ENCODE measurements at regions not wholly inside any gene's neighbourhood (a gene's known extent, or its start where the extent isn't known, plus 50 kb on each side); places are given as distances from the start of the nearest gene placed in this dataset.

DNA sequence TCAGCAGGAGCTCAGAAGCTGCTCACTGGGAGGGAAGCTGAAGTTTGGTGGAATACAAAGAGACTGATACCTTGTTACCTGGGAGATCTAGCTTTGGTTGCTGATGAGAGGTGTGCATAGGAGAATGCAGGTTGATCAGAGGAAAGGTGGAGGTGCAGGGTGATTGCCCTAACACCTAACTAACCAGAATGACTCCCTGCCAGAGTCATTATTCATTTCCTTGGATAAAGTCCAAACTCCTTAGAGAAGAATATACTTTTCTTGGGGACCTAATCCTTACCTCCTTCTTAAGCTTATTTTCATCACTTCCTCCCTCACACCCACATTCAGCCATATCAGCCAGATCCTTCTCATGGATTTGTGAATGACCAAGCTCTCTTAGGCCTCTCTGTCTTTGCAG lies 814.2 kb upstream of the TENM4 start:
- DNase-seq (ENCODE audit: low spot score): no peak

DNA sequence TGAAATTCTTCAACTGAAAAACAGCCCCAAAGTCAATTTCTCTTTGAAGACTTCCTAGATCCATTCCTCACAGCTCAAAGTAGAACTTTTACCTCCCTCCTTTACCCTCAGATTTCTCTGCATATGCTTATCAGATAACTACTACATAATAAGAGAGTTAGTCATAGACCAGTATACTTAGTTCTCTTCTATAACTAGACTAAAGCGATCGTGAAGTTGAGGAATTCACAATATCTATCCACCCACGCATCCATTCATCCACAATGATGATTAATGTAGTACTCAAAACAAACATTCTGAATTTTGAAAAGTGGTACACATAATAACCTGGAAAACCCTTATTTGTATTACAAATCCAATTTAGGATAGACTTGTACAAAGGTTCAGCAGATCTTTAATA lies 800.9 kb upstream of the TENM4 start:
- no peak for DNase-seq (ENCODE audit: low spot score)

DNA sequence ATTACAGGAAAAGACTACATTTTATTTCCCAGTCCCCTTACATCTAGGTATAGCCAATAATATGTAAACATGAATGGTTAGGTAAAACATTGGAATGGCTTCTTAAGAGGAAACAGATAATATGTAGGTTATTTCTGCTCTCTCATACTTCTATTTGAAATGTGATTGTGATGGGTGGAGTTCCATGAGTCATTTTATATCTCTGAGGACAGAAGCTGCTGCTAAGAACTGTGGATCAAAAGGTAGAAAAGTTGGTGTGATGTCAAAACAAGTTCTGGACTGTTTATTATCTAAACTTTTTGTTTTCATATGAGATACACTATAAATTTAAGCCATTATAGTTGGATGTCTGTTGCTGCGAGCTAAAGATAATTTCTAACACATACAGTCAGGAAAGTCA lies 799.4 kb upstream of the TENM4 start:
- no peak for DNase-seq (ENCODE audit: low spot score)

DNA sequence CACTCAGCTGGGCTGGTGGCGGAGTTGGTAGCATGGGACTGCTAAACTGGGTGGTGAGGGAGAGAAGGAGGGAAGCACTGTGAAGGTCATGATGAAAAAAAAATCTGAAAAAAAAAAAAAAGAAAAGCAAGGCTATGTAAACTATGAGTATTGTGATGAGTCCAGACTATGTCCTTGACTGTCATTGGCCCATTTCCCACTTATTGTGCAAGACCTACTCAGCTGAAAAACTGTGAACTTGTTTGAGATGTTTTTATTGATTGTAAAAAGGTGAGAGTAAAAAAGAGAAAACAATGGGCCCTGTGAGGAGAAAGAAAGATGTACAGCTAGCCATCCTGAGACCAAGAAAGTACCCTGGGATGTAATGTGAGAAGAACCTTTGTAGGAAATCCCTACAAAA lies 798.4 kb upstream of the TENM4 start:
- no peak for DNase-seq (ENCODE audit: low spot score)

DNA sequence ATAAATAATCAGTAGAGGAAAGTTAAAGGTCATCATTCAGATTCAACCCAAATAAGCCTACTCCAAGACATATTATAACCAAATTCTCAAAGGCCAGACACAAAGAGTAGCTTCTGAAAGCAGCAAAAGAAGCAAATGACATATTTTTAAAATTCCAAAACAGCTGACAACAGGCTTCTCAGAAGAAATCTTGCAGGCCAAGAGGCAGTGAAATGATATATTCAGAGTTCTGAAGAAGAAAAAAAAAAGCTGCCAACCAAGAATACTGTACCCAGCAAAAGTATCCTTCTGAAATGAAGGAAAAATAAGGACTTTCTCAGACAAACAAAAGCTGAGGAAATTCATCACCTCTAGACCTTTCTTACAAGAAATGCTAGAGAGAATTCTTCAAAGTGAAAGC lies 787.1 kb upstream of the TENM4 start:
- DNase-seq (ENCODE audit: low spot score): no peak

DNA sequence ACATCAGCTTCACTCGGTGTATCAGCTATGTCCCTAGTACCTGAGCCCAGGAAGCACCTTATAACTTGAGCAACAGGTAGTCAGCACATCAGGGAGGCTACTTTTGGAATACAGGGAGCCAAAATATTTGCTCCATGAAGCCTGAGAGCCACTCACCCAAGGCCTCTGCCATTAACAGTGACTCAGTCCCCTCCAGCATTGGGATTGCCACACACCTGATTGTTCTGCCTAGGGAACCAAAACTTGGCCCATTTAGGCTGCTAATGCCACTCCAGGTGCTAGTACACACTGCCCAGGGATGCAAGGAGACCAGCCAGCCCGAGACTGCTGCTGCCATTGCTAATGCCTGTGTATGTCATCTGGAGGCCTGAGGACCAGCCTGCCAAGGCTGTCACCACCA lies 773.6 kb upstream of the TENM4 start:
- DNase-seq (ENCODE audit: low spot score): no peak

DNA sequence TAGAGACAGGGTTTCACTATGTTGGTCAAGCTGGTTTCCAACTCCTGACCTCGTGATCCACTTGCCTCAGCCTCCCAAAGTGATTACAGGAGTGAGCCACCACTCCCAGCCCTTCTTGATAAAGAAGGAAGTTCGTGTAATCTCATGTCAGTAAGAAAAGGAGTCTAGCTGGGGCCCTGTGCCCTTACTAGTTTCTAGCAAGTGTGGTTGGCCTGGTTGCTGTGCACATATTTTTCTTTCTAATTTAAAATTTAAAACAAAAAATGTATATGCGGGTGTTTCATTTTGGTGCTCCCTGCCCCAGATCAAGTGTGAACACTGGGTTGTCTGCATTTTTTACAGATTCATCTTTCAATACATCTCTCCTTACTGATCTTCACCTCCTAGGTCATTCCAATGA lies 770.8 kb upstream of the TENM4 start:
- DNase-seq (ENCODE audit: low spot score): no peak

DNA sequence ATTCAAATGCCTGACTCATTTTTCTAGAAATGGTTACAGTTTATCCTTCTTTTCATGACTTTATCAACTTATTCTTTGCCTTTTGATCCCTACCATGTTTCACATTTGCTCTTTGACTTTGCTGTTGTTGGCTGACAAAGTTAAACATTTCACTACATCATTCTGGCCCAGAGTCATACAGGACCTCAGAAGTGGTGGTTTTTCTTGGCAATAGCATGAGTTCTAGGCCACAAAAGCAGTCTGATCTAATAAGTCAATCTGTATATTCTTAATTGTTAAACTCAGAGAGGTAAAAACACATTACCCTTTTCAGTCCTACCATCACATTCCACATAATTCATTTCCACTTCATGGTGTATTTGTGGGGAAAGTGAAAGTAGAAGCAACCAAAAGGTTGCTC lies 763.2 kb upstream of the TENM4 start:
- DNase-seq (ENCODE audit: low spot score): no peak

DNA sequence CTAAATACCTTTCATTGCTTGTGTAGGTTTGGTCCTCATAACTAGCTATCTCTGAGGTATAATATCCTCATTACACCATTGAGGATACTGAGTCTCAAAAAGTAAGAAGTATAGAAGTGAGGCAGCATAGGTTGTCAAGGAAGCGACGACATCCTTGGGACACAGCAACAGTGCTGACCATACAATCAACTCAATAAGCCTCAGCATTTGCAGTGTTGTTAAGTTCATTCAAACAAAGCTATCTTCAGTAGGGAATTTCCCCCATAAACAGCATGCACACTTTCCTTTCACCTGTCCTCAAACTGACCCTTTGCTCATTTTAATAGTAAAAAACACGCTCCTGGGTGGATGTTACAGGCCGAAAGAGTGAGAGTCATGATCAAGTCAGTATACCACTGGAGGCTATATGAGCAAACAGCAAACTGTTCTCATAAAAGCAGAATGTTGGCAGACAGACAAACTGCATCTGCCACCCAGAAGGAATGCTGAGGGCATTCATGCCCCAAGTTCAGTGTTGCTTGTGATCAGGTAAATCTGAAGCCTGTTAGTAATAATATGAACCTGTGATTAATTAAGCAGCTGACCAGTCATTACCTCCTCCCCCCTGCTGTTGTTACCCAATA lies 756.2 kb upstream of the TENM4 start:
- DNase-seq (ENCODE audit: low spot score): no peak

DNA sequence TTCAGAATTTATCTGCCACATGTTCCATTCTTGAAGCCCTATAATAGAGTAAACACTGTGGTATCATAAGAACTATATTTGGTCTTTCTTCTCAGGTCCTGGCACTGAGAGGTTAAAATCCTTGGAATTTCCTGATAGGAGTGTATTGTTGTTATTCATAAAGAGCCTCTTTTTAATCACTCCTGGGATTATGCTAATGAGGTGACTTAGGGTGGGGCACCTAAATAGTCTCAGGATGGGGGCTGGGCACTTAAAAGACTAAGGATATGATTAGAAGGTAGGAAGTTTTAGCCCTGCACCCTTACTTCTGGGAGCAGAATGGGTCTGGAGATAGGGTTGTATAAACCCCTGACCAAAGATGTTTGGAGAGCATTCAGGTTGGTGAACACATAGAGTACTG lies 755.2 kb upstream of the TENM4 start:
- no peak for DNase-seq (ENCODE audit: low spot score)

DNA sequence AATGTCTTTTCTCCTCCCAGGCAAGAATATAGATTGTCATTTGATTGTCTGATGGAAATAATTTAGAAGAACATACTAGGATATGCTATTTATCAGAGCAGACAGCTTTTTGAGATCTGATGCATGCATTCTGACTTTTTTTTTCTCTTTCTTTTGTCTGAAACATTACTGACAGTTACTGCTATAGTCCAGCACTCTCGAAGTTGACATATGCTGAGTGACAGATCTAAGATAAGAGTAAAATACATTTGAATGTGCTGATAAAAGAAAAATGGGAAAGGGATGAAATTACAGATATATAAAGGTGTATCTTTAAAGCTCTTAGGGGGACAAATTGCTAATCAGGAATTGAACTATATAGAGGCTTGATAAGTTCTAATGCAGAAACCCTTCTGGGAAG lies 753.8 kb upstream of the TENM4 start:
- DNase-seq (ENCODE audit: low spot score): no peak

DNA sequence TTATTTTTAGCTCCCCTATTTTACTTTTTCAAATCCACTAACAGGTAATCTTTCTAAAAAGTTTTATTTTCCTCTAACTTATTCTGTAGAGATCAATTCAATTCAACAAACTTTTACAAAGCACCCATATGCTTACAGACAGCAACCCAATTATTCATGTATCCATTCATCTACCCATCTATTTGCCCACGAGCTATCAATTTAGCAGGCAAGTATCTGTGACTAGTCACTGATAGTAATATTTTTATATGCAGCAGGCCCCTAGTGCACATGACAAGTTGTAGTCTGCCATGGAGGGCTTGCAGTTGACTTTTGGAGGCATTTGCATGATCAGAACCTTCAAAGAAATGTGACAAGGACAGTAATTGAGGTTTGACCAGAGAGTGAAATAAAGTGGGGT lies 753.2 kb upstream of the TENM4 start:
- DNase-seq (ENCODE audit: low spot score): no peak

DNA sequence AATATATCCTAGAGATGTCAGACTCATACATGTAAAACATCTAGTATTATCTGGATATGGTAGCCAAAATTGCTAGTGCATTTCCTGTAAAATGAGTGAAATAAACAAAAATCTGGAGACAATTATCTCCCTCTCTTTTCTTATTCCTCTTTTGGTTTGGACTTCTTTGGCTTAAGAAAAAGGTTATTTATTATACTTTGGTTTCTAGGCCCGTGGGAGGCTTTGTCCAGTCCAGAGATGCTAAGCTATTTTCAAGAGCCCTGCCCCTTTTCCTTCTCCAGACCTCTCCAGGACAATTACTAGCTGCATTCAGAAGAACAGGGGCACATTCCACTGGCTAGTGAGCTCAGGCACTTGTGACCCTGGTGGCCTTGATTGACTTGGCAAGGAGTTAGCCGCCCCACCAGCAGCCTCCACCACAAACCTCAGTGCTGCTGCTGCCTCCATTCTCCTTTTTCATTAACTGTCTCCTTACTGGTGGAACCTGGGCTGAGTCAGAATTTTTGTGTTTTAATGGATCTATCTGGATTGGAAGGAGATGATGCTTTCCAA lies 747.3 kb upstream of the TENM4 start:
- DNase-seq (ENCODE audit: low spot score): no peak

DNA sequence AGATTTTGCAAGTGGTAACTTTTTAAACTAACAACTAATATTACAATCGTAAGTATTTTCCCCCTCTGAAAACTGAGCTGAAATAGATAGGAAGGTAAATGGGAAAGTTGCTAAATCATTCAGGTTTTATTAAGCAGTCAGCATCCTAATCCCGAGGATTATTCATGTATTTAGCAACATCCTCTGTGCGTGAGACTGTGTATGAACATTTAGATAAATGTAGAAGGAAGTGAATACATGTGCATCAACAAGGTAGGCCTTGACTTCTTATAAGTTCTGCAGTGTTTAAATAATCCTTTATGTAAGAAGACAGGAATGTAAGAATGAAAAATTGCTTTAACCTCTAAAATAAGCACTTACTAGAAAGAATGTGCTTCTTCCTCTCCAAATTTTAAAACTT lies 745.9 kb upstream of the TENM4 start:
- no peak for DNase-seq (ENCODE audit: low spot score)

DNA sequence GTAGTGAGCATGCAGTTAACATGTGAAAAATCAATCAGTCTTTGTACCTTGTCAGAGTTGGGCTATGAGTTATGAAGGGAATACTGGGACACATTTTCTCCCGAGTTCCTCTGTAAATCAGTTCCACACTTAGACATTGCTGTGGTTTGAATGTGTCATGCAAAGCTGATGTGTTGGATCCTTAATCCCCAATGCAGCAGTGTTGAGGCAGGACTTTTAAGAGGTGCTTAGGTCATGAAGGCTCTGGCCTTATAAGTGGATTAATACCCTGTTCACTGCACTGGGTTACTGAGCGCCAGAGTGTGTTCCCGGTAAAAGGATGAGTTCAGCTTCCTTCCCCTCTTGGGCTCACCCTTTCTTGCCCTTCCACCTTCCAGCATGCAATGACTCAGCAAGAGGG lies 742.1 kb upstream of the TENM4 start:
- no peak for DNase-seq (ENCODE audit: low spot score)

DNA sequence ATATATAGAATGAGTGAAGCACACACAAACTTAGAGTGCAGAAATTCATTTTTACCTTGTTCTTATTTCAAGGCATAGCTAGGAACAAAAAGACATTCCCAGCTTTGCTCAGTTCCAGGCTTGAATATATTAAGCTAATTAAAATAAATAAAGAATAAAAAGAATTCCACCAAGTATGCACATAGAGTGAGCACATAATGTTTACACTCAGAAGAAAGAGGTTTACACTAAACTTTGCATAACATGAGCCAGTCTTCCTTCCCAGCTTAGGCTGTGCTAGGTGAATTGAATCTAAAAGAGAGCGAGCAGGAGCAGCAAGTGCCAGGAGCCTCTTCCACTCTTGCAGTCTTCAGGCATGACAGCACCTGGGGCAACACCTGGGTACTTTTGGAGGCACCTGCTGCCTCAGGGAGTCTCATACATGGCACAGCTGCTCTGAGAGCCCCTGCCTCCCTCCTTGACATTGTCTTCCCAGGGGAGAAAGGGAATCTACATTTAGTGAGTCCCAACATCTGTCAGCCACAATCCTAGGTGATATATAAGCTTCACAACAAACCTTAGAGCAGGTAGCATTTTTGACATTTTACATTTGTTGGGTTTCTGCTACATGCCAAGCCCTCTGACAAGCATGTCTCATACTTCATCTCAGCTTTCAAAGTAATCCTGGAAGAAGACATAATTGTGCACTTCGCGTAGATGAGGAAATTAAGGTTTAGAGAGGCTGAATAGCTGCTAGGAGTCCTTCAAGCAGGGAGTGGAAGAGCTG lies 732.7 kb upstream of the TENM4 start:
- DNase-seq (ENCODE audit: low spot score): no peak

DNA sequence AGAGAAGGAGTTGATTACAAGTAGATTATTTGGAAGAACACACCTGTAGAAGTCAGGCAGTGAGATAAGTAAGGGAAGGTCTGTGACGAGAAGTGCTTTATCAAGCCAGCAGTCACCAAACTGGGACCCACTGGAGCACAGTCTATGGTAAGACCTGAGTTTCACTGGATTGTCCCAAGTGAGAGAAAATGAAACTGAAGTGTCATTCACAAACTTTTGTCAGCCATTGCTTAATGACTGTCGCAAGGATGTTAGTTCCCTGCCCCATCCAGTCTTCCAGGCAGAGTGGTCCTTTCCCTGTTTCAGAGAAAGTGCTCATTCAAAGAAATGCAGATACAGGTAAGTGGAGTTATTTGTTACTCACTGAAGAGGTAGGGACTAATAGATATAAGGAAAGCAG lies 728.0 kb upstream of the TENM4 start:
- no peak for DNase-seq (ENCODE audit: low spot score)

DNA sequence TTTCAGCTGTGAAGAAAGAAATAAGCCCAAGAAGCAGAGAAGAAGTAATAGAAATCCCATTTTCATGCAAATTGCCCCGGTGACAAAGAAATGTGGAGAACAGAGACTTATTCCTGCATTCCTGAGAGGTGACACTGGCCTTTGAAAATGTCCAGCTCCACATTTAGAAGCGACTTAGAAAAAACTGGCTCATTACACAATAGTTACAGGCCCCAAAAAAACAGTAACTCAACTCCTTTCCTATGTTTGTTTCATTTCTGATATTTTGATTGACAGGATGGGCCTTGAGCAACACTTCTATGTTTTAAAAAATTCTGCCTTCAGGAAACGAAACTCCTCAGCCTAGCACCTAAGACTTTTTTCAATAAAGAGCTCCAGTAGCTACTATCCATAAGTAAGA lies 726.9 kb upstream of the TENM4 start:
- no peak for DNase-seq (ENCODE audit: low spot score)

DNA sequence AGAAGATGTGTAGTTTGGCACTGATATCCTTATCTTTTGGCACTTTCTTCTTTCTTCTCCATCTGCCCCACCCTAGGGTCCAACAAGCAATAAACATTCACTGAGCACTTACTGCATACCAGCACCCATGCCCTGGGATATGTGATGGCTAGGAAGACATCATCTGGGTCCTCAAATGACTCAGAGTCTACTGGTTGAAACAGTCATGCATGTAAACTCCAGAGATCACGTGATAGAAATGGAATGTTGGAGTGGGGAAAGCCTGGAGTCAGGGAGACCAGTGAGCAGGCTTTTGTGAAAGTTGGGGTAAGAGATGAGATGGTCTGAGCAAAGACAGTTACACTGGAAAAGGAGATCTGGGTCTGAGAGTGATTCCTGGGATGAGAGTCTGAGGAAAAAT lies 724.9 kb upstream of the TENM4 start:
- DNase-seq (ENCODE audit: low spot score): no peak

DNA sequence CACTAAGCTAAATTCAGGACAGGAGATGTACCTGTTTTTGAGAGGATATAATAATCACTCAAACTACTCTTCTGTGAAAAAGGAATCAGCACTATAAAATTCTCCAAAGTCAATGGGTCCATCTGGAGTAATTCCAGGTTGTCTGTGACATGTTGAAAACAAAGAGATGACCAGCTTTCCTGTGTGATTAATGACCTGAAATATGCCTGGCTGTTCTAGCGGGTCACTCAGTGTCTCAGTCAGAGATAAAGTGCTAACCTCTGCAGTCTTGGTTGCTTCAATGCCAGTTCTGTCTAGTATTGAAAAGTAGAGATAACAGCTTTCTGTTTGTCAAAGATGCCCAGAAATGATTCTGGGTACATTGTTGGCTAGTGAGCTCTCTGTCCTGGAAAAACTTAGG lies 722.6 kb upstream of the TENM4 start:
- DNase-seq (ENCODE audit: low spot score): no peak

DNA sequence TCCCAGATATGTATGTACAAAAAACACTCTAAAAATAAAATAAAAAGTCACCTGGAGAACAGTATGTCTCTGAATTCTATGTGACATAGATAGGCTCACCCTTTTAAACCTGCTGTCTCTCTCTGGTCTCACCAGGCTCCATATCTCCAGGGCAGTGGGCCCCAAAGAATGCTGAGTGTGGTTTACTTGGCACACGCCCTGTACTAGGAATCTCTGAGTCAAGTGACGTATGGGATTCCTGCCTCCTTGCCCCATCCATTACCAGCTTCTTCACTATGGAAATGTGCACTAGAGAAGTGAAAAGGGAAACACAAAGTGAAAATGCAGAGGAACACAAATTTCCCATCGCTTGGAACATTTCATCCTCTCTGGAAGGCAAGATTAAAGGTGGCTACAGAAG lies 722.2 kb upstream of the TENM4 start:
- DNase-seq (ENCODE audit: low spot score): no peak

DNA sequence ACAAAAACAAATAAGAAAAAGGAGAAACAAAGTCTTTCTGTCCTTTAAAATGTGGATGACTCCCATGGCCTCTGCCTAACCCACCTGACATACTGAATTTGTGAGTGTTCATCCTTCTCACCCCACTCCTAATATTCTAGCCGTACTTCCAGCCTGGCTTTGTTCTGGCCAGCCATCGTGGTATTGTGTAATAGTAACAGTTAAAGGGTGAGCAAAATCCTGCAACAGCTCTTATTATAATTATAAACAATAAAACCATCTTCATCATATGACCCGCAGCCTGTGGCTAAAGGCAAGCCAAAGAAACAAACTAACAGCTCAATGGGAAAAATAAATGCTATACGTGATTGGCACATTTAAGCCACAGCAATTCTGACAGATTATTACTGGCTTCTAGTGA lies 721.6 kb upstream of the TENM4 start:
- no peak for DNase-seq (ENCODE audit: low spot score)

DNA sequence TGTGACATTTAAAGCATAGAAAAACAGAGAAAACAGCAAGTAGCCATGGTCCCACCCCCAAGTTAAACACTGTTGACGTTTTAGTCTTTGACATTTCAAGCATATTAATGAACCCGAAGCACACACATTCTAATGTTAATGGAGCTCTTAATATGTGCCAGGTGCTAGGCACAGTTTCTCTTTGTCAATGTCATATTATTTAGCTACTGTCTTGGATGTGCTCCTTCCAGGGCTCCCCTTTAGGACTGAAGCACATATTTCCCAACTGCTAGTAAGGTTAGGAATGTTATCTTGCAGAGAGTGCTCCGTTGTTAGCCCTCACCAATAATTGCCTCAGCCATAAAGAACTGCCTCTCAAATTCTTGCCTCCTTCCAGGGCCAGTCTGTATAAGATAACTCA lies 716.6 kb upstream of the TENM4 start:
- DNase-seq (ENCODE audit: low spot score): no peak

DNA sequence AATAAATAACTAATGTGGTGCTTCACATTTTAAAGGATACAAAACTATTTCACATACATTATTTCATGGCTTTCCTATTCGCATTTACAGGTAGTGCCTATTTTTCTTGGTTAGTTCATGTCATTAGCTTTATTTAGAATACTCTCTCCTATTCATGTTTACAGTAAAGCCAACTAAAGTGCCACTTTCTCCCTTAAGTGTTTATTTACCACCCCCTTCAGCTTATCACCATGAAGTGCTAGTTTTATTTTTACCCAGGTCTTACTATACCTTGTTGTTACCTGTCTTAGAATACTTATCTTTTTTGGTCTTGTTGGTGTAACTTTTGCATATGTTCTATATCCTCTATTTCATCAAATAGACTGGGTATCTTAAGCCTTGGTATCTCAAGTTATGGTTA lies 715.2 kb upstream of the TENM4 start:
- DNase-seq (ENCODE audit: low spot score): no peak
